Thymus (tissue), 11 donors: ENCODE measurements at regions not wholly inside any gene's neighbourhood (a gene's known extent, or its start where the extent isn't known, plus 50 kb on each side); places are given as distances from the start of the nearest gene placed in this dataset.
A peak's percentile ranks its signal among the peaks of the same experiment; 100 is the strongest.
"Not testable (repeated sequence)": the region's sequence is repeated elsewhere in the genome, so short reads cannot be mapped to it uniquely, and the experiment has no call there.

ENCODE experiments used
- DNase-seq, 9 donors: peaks; one replicate each; pipeline ENCODE4 v3.0.0-alpha.2; 2013; ENCODE audit warnings: low spot score in 9 of 9, low read depth in 6 of 9, missing footprints in 1 of 9
- H3K27ac ChIP-seq, 2 donors: one replicate each; pipeline ENCODE4 v1.5.1; 2013; ENCODE audit warnings: control low read depth in 1 of 2, low read depth in 1 of 2, low read length in 1 of 2, mild to moderate bottlenecking in 1 of 2, moderate library complexity in 1 of 2
- H3K27me3 ChIP-seq, 2 donors: one replicate each; pipeline ENCODE4 v1.5.1; 2013; ENCODE audit warnings: low read length in 1 of 2; ENCODE audit not compliant: control insufficient read depth in 2 of 2, insufficient read depth in 1 of 2
- H3K36me3 ChIP-seq, 2 donors: one replicate each; pipeline ENCODE4 v1.5.1; 2013; ENCODE audit warnings: low read length in 1 of 2, mild to moderate bottlenecking in 1 of 2, moderate library complexity in 1 of 2; ENCODE audit not compliant: control insufficient read depth in 2 of 2, insufficient read depth in 2 of 2
- H3K4me1 ChIP-seq, 2 donors: one replicate each; pipeline ENCODE4 v1.5.1; 2013; ENCODE audit warnings: low read length in 2 of 2; ENCODE audit not compliant: control insufficient read depth in 2 of 2, insufficient read depth in 2 of 2
- H3K4me3 ChIP-seq, 2 donors: one replicate each; pipeline ENCODE4 v1.5.1; 2013; ENCODE audit warnings: low read length in 2 of 2, control low read depth in 1 of 2, mild to moderate bottlenecking in 1 of 2
- H3K9me3 ChIP-seq, 2 donors: one replicate each; pipeline ENCODE4 v1.5.1; 2013; ENCODE audit warnings: low read length in 1 of 2, mild to moderate bottlenecking in 1 of 2; ENCODE audit not compliant: control insufficient read depth in 2 of 2, insufficient read depth in 1 of 2
- WGBS: extraction: QIAGEN DNeasy Blood & Tissue Kit; methylation state at CpG from one replicate; pipeline ENCODE4 v1.1.7; 2013; 5-methylcytosine and 5-hydroxymethylcytosine counted together
- donor health status: healthy.

GRCh38 chr20:53645582-53645897, 51.9 kb upstream of the ZNF217 start:
- H3K27me3 ChIP-seq, result no peaks in the 10 kb centered on the region
- H3K4me3 ChIP-seq, result no peak overlapping the region
- H3K36me3 ChIP-seq, result no peaks in the 10 kb centered on the region
- no peak overlapping the region for H3K27ac ChIP-seq
- H3K9me3 ChIP-seq, result peaks cover 0 to 3% of the 10 kb centered on the region in 2 donors
- no peak for DNase-seq
- peaks cover 11 to 29% of the 10 kb centered on the region in 2 donors for H3K4me1 ChIP-seq
- WGBS, result 99% methylated on average over 2 of the region's 2 CpGs

- not testable (repeated sequence) for H3K36me3 ChIP-seq, DNase-seq, H3K9me3 ChIP-seq, H3K27me3 ChIP-seq, H3K4me3 ChIP-seq
- 96% methylated on average over 8 of the region's 8 CpGs for WGBS
- peak overlapping the region in 1 of 2 donors; percentile 95 for H3K27ac ChIP-seq
- H3K4me1 ChIP-seq, result peaks cover 11 to 29% of the 10 kb centered on the region in 2 donors
These were observed 50.5 kb upstream of the ZNF217 start for GRCh38 chr20:53644108-53644507.
